ENCODE measurements at regions not wholly inside any gene's neighbourhood (a gene's known extent, or its start where the extent isn't known, plus 50 kb on each side); places are given as distances from the start of the nearest gene placed in this dataset.

DNA sequence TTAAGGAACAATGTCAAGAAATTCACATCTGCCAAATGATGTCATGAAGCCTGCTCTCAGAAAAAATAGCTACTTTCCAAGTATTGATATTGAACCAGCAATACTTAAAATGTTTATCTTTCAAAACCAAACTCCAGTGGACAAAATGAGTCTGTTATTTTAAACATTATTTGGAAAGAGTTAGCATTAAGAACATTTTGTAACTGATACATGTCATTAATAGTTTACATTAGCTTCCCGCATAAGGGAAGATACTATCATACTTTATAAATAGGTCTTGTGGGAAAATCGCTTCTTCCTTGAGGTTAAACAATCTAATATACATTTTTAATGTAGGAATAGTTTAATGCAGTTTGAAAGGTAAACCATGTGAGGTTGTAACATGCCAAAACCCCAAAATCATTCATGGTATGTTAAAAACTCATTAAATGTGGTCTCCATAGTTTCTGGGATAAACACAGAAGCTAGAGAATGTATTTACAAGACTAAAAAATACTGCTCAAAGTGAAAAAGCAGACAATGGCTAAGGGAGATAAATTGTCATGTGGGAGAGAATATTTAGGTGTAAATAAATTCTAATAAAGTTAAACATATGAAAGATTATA, 73.4 kb upstream of the ATP2B1 start:
- H3K27ac Mint-ChIP-seq: peak overlapping the region; percentile 0
- H3K4me3 Mint-ChIP-seq: no peak overlapping the region
- TF ChIP-seq, protein P1, sequence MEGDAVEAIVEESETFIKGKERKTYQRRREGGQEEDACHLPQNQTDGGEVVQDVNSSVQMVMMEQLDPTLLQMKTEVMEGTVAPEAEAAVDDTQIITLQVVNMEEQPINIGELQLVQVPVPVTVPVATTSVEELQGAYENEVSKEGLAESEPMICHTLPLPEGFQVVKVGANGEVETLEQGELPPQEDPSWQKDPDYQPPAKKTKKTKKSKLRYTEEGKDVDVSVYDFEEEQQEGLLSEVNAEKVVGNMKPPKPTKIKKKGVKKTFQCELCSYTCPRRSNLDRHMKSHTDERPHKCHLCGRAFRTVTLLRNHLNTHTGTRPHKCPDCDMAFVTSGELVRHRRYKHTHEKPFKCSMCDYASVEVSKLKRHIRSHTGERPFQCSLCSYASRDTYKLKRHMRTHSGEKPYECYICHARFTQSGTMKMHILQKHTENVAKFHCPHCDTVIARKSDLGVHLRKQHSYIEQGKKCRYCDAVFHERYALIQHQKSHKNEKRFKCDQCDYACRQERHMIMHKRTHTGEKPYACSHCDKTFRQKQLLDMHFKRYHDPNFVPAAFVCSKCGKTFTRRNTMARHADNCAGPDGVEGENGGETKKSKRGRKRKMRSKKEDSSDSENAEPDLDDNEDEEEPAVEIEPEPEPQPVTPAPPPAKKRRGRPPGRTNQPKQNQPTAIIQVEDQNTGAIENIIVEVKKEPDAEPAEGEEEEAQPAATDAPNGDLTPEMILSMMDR (IDR thresholded peaks at IDR 0.05; ENCODE audit: unreplicated experiment): no peak

DNA sequence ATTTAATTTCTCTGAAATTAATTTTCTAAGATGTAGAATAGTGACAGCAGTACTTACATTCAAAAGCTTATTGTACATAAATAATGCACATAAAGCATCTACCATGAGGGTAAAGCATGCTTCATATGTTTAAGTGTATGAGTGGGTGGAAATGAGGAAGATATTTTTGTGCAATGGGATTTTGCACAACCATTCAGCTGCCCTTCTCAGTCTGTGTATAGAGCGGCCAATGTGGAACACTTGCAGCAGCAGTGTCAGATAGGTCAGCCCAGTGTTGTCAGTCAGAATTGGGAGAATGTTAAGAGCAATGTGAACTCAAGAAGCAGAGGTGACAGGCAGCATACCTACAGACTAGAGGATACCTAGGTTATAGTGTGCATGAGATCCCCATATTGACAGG, 72.5 kb upstream of the ATP2B1 start:
- no peak overlapping the region for H3K27ac Mint-ChIP-seq
- no peak overlapping the region for H3K4me3 Mint-ChIP-seq
- no peaks in the 10 kb centered on the region for H3K27me3 Mint-ChIP-seq (ENCODE audit: low read depth)
- TF ChIP-seq, protein P1 (IDR thresholded peaks at IDR 0.05; ENCODE audit: unreplicated experiment): no peak
- peaks cover 19% of the 10 kb centered on the region for H3K9me3 Mint-ChIP-seq
- peaks cover 17% of the 10 kb centered on the region for H3K4me1 Mint-ChIP-seq
- H3K36me3 Mint-ChIP-seq: peaks cover 7% of the 10 kb centered on the region
- no peak for DNase-seq (ENCODE audit: low spot score in 2 of 2, unreplicated experiment in 2 of 2)

More for the DNA sequence above, 73.4 kb upstream of the ATP2B1 start:
- no peak for DNase-seq (ENCODE audit: low spot score in 2 of 2, unreplicated experiment in 2 of 2)
- peaks cover 10% of the 10 kb centered on the region for H3K36me3 Mint-ChIP-seq
- H3K9me3 Mint-ChIP-seq: peaks cover 25% of the 10 kb centered on the region
- H3K4me1 Mint-ChIP-seq: peaks cover 15% of the 10 kb centered on the region
- H3K27me3 Mint-ChIP-seq (ENCODE audit: low read depth): no peaks in the 10 kb centered on the region

DNA sequence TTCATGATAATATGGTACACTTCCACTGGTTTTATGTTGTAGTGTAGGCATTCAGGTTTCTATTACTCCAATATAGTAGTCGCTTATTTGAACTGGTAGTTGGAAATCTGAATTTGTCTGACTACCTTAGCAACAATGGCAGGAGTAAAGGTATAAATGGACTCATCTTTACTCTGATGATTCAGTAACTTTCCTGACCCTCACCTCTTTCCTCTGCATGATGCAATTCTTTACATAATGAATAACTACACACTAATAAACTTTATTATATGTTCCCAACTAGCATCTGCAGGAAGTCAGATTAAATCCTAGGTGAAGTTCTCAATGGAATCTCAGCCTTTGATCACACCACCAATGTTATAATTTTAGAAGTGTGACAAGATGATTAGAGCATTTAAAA, 70.5 kb upstream of the ATP2B1 start:
- Mint-ChIP-seq H3K4me3 (no peak overlapping the region), H3K4me1 (peaks cover 35% of the 10 kb centered on the region), H3K36me3 (no peaks in the 10 kb centered on the region), H3K9me3 (peaks cover 7% of the 10 kb centered on the region), H3K27me3 (ENCODE audit: low read depth) (no peaks in the 10 kb centered on the region), H3K27ac (no peak overlapping the region)
- no peak for DNase-seq (ENCODE audit: low spot score in 2 of 2, unreplicated experiment in 2 of 2)
- TF ChIP-seq, protein P1 (IDR thresholded peaks at IDR 0.05; ENCODE audit: unreplicated experiment): no peak

DNA sequence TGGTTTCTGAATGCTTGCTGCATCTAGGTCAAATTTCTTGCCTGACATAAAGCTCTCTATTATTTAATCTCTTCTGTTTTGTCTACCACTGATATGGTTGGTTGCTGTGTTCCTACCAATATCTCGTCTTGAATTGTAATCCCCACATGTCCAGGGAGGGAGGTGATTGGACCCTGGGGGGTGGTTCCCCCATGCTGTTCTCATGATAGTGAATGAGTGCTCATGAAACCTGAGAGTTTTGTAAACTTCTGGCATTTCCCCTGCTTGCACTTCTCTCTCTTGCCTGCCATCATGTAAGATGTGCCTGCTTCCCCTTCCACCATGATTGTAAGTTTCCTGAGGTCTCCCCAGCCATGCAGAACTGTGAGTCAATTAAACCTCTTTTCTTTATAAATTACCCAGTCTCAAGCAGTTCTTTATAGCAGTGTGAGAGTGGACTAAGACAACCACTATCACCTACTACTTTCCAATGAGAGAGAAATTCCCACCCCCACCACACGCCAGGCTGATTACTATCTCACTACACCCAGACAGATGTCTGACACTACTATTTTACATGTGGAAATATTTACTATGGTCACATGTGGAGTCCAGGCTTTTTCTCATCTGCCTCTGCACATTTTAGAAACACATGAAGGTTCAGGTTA, 69.2 kb upstream of the ATP2B1 start:
- DNase-seq (ENCODE audit: low spot score in 2 of 2, unreplicated experiment in 2 of 2): no peak
- TF ChIP-seq, protein P1 (IDR thresholded peaks at IDR 0.05; ENCODE audit: unreplicated experiment): no peak
- peaks cover 27% of the 10 kb centered on the region for H3K4me1 Mint-ChIP-seq
- peaks cover 7% of the 10 kb centered on the region for H3K9me3 Mint-ChIP-seq
- H3K4me3 Mint-ChIP-seq: no peak overlapping the region
- H3K27me3 Mint-ChIP-seq (ENCODE audit: low read depth): no peaks in the 10 kb centered on the region
- H3K36me3 Mint-ChIP-seq: no peaks in the 10 kb centered on the region
- no peak overlapping the region for H3K27ac Mint-ChIP-seq

DNA sequence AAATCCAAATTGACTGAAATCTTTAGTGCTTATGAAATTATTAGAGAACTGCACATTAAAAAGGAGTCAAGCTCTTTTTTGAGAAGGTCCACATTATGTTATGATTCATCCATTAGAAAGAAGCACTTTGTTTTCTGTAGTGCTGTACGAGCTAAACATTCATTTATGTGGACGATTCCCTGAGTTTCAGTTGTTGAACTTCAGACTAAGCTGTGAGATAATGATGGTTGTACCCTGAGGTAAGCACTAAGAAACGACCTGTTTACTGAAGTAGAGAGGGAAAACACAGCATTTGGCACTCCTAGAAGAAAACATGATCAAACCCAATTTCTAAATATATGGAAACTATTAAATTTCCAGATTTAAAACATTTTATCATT, 67.3 kb upstream of the ATP2B1 start:
- peaks cover 21% of the 10 kb centered on the region for H3K4me1 Mint-ChIP-seq
- TF ChIP-seq, protein P1 (IDR thresholded peaks at IDR 0.05; ENCODE audit: unreplicated experiment): no peak

More for the DNA sequence above, 67.3 kb upstream of the ATP2B1 start:
- Mint-ChIP-seq H3K36me3 (no peaks in the 10 kb centered on the region), H3K4me3 (no peak overlapping the region), H3K27ac (no peak overlapping the region), H3K27me3 (ENCODE audit: low read depth) (no peaks in the 10 kb centered on the region), H3K9me3 (peaks cover 13% of the 10 kb centered on the region)
- no peak for DNase-seq (ENCODE audit: low spot score in 2 of 2, unreplicated experiment in 2 of 2)

Data from mesothelial cell of epicardium (in vitro differentiated cells).